Esophagus squamous epithelium (tissue), 4 donors: ENCODE measurements at regions not wholly inside any gene's neighbourhood (a gene's known extent, or its start where the extent isn't known, plus 50 kb on each side); places are given as distances from the start of the nearest gene placed in this dataset.

ENCODE experiments used
- CTCF ChIP-seq, 6 experiments: fragments of 450-650 bp in 4 of 6; fragments of 200-600 bp in 2 of 6; sonication (generic) in 2 of 6; IDR thresholded peaks; one replicate each; pipeline ENCODE4 v1.5.1; 2016 to 2019; ENCODE audit warnings: antibody characterized with exemption in 6 of 6, mild to moderate bottlenecking in 4 of 6, moderate library complexity in 4 of 6
- POLR2A ChIP-seq, 4 donors: fragments of 450-650 bp; IDR thresholded peaks; one replicate each; pipeline ENCODE4 v1.6.1; 2017; ENCODE audit warnings: antibody characterized with exemption in 4 of 4, mild to moderate bottlenecking in 4 of 4, moderate library complexity in 3 of 4

DNA sequence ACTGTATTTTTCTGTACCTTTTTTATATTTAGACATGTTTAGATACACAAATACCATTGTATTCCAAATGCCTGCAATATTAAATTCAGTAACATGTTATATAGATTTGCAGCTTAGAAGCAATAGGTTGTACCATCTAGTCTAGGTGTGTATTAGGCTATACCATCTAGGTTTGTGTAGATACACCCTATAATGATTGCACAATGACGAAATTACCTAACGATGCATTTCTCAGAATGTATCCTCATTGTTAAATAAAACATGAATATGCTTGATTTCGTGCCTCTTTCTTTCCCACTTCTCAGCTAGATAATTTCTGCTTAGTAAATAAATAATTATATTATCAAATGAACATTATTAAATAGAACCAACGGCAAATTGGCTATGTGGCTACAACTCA, 653.0 kb downstream of the EPM2A start:
- TF ChIP-seq CTCF (IDR thresholded peaks at IDR 0.05) (no peak), POLR2A (IDR thresholded peaks at IDR 0.05) (no peak)
